ENCODE measurements at regions not wholly inside any gene's neighbourhood (a gene's known extent, or its start where the extent isn't known, plus 50 kb on each side); places are given as distances from the start of the nearest gene placed in this dataset.
"Not testable (repeated sequence)": the region's sequence is repeated elsewhere in the genome, so short reads cannot be mapped to it uniquely, and the experiment has no call there.

- TF ChIP-seq, protein P1, sequence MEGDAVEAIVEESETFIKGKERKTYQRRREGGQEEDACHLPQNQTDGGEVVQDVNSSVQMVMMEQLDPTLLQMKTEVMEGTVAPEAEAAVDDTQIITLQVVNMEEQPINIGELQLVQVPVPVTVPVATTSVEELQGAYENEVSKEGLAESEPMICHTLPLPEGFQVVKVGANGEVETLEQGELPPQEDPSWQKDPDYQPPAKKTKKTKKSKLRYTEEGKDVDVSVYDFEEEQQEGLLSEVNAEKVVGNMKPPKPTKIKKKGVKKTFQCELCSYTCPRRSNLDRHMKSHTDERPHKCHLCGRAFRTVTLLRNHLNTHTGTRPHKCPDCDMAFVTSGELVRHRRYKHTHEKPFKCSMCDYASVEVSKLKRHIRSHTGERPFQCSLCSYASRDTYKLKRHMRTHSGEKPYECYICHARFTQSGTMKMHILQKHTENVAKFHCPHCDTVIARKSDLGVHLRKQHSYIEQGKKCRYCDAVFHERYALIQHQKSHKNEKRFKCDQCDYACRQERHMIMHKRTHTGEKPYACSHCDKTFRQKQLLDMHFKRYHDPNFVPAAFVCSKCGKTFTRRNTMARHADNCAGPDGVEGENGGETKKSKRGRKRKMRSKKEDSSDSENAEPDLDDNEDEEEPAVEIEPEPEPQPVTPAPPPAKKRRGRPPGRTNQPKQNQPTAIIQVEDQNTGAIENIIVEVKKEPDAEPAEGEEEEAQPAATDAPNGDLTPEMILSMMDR (IDR thresholded peaks at IDR 0.05): not testable (repeated sequence)
- not testable (repeated sequence) for TF ChIP-seq POLR2A (IDR thresholded peaks at IDR 0.05)
These were observed 116.5 kb upstream of the TDRD3 start for GRCh38 chr13:60280524-60280923.
